Esophagus (tissue), 2 donors: ENCODE measurements at regions not wholly inside any gene's neighbourhood (a gene's known extent, or its start where the extent isn't known, plus 50 kb on each side); places are given as distances from the start of the nearest gene placed in this dataset.

Experiments
- H3K27ac ChIP-seq, 2 donors: one replicate each; pipeline ENCODE4 v1.5.1; 2013; ENCODE audit warnings: low read depth in 2 of 2, mild to moderate bottlenecking in 2 of 2, inconsistent platforms in 1 of 2, low read length in 1 of 2, moderate library complexity in 1 of 2
- H3K27me3 ChIP-seq, 2 donors: one replicate each; pipeline ENCODE4 v1.6.1; 2013; ENCODE audit warnings: low read length in 2 of 2, control low read depth in 1 of 2, mild to moderate bottlenecking in 1 of 2; ENCODE audit not compliant: insufficient read depth in 2 of 2, control insufficient read depth in 1 of 2
- H3K36me3 ChIP-seq, 2 donors: one replicate each; pipeline ENCODE4 v1.6.1; 2013; ENCODE audit warnings: low read length in 1 of 2; ENCODE audit not compliant: control insufficient read depth in 2 of 2, insufficient read depth in 2 of 2
- H3K4me1 ChIP-seq, 2 donors: one replicate each; pipeline ENCODE4 v1.6.1; 2013; ENCODE audit warnings: low read length in 1 of 2; ENCODE audit not compliant: control insufficient read depth in 2 of 2, insufficient read depth in 2 of 2
- H3K4me3 ChIP-seq, 2 donors: one replicate each; pipeline ENCODE4 v1.5.1; 2013; ENCODE audit warnings: low read length in 2 of 2, mild to moderate bottlenecking in 2 of 2, low read depth in 1 of 2, moderate library complexity in 1 of 2
- H3K9me3 ChIP-seq, 2 donors: one replicate each; pipeline ENCODE4 v1.6.1; 2013; ENCODE audit warnings: mild to moderate bottlenecking in 2 of 2, low read depth in 1 of 2, low read length in 1 of 2, moderate library complexity in 1 of 2; ENCODE audit not compliant: control insufficient read depth in 2 of 2, insufficient read depth in 1 of 2
- WGBS, 2 donors: extraction: QIAGEN DNeasy Blood & Tissue Kit; methylation state at CpG; one replicate each; pipeline ENCODE4 v1.1.7; 2013; 5-methylcytosine and 5-hydroxymethylcytosine counted together
- donor health status: healthy with polysubstance abuse.
- donor health status: Bipolar disorder and iron deficiency.

DNA sequence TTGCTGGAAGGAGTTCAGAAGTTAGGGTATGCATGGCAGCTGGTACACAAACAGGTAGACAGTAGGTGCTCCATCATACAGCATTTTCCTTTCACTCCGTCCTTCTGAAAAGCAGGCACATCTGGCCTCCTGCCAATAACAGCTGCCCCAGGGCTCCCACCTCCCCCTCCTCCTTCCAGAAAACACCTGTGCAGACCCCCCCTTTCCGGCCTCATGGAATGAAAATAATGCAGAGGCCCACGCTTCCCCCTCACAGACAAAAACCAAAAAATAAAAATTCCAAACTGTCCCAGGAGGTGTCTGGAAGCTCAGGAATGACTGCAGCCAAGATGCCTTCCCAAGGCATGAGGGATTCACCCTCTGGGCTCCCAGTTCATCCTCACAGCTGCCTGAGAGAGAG, 185.5 kb downstream of the MN1 start:
- H3K9me3 ChIP-seq: peaks cover 0 to 6% of the 10 kb centered on the region in 2 donors
- no peak overlapping the region for H3K4me3 ChIP-seq
- WGBS, 2 donors: 58 to 59% methylated on average over 3 of the region's 3 CpGs
- no peaks in the 10 kb centered on the region for H3K27me3 ChIP-seq
- no peaks in the 10 kb centered on the region for H3K36me3 ChIP-seq
- H3K27ac ChIP-seq: no peak overlapping the region
- H3K4me1 ChIP-seq: no peaks in the 10 kb centered on the region

DNA sequence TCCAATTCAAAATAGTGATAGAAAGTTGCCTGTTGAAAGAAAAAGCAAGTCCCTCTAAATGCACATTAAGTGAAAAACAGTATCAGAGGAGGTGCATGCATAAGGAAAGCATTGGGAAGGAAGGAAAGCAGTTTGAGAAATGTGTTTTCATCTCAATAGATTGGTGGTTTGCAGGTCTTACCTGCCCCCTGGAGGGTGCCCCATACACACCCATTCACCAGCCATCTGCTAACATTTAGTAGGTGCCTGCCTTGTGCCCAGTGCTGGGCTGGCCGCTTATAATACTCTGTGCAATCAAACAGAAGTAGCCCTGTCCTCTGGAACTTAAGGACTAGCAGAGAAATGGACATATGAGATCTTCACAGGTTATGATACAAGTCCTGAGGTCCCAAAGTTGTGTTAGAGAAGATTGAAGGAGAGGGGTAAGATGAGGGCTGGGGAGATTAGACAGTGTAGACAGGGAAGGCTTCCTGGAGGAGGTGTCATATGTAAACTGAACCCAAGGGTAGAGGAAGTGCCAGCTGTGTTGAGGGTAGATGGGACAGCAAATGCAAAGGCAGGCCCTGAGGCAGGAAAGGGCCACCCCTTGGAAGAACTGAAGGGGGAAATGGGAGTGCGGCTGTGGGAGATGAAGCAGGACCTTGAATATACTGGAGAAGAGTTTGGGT, 184.2 kb downstream of the MN1 start:
- no peaks in the 10 kb centered on the region for H3K4me1 ChIP-seq
- H3K9me3 ChIP-seq: peaks cover 0 to 6% of the 10 kb centered on the region in 2 donors
- WGBS, 2 donors: 45 to 48% methylated on average over 2 of the region's 2 CpGs

DNA sequence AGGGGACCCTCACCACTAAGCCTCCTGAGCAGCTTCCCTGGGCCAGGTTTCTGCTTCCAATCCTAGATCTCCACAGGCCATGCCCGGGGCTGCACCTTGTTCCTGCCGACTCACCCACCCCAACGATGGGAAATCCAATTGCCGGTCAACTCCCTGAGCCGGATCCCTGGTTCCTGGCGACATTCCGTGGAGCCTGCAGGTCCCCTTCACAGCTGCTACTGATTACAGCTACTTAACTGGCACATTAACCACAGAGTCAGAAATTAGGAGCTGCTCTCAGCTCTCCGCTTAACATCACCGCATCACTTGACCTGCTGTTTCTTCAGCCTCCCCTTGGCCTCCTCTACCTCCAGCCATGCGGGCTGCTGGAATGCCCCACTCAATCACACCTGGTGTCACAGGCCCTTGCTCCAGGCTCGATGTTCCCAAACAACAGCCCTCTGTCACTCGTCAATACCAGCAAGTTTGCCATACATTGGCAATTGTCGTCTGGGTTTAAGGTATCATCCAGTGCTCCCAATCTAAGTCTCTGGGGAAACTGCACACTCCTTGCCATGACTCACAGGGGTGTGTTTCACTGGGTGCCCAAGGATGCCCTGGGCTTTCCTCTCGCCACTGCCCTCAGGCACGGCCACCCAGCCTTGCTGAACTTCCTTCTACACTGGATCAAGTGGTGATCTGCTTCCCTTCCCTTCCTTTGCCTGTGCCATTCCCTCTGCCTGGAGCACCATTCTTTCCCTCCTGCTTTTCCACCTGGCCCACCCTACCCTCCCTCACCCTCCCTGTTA, 181.0 kb downstream of the MN1 start:
- Histone ChIP-seq H3K27ac (no peak overlapping the region), H3K4me3 (no peak overlapping the region), H3K36me3 (no peaks in the 10 kb centered on the region), H3K4me1 (no peaks in the 10 kb centered on the region), H3K27me3 (no peaks in the 10 kb centered on the region), H3K9me3 (peaks cover 0 to 2% of the 10 kb centered on the region in 2 donors)
- whole genome bisulfite sequencing, 2 donors: 81% methylated on average over 15 of the region's 15 CpGs

More for the DNA sequence above, 184.2 kb downstream of the MN1 start:
- no peaks in the 10 kb centered on the region for H3K36me3 ChIP-seq
- H3K27ac ChIP-seq: no peak overlapping the region
- no peaks in the 10 kb centered on the region for H3K27me3 ChIP-seq
- H3K4me3 ChIP-seq: no peak overlapping the region

DNA sequence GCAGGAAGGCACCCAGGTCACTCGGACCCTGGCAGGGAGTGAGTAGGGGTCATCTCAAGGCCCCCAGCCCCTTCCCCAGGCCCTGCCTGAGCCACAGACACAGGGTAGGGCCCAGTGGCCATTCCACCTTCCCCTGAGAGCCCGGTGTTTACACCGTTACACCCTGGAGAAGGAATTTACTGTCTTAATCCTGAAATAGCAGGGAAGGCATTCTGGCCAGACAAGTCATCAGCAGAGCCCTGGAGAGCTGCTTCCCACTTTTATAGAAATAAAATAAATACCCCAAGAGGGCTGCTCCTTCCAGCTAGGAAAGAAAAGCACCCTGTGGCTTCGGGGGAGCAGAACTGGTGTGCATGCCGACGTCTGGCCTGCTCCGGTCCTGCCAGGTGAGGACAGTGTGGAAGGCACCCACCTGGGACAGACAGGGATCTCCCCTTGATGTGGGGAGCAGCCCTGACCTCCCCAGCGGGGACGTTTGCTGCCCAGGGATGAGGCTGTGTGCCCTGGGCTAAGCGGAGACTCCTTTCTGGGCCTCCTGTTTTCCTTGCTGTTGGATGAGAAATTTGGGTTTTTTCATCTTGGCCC, 180.0 kb downstream of the MN1 start:
- H3K36me3 ChIP-seq: no peaks in the 10 kb centered on the region
- WGBS, 2 donors: 67 to 75% methylated on average over 10 of the region's 10 CpGs
- H3K4me1 ChIP-seq: no peaks in the 10 kb centered on the region
- H3K4me3 ChIP-seq: no peak overlapping the region
- peaks cover 0 to 2% of the 10 kb centered on the region in 2 donors for H3K9me3 ChIP-seq
- no peaks in the 10 kb centered on the region for H3K27me3 ChIP-seq
- H3K27ac ChIP-seq: no peak overlapping the region

DNA sequence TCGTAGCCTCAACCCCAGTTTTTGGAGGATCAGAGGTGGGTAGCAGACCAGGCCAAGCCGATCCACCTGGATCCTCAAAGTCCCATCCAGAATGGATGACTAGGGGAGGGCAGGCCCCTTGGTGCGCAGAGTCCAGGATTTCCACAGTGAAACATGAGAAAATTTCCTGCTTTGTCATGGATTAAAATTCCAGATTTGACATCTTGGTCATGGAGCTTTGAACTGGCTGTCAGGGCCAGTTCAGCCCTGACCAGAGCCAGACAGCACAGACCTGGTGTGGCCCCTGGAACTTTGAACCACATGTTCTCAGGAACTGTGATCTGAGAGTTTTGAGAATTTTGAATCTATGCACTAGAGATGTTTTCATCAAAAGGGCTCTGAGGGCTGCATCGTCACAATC, 177.5 kb downstream of the MN1 start:
- Histone ChIP-seq H3K4me3 (no peak overlapping the region), H3K9me3 (peaks cover 0 to 2% of the 10 kb centered on the region in 2 donors), H3K36me3 (no peaks in the 10 kb centered on the region), H3K4me1 (no peaks in the 10 kb centered on the region), H3K27ac (no peak overlapping the region), H3K27me3 (no peaks in the 10 kb centered on the region)
- WGBS, 2 donors: 89 to 92% methylated on average over 4 of the region's 4 CpGs

DNA sequence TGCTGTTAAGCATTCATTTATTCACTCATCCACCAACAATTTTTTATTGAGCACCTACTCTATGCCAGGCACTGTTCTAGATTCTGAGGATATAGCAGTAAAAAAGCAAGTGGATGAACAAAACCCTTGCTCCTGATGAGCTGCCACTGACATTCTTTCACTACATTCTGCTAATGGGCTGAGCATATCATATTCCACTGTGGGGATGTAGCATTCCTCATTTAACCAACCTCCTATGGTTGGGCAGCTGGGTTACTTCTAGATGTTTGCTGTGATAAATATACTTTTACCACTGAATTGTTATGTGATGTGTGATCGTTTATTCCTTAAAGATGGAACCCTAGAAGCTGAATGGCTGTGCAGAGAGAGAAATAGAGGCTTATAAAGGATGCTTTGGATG, 176.9 kb downstream of the MN1 start:
- Histone ChIP-seq H3K27ac (no peak overlapping the region), H3K4me1 (no peaks in the 10 kb centered on the region), H3K9me3 (peaks cover 0 to 2% of the 10 kb centered on the region in 2 donors), H3K27me3 (no peaks in the 10 kb centered on the region), H3K4me3 (no peak overlapping the region), H3K36me3 (no peaks in the 10 kb centered on the region)
- WGBS, 2 donors: 1 to 5% methylated on average over 1 of the region's 1 CpG

DNA sequence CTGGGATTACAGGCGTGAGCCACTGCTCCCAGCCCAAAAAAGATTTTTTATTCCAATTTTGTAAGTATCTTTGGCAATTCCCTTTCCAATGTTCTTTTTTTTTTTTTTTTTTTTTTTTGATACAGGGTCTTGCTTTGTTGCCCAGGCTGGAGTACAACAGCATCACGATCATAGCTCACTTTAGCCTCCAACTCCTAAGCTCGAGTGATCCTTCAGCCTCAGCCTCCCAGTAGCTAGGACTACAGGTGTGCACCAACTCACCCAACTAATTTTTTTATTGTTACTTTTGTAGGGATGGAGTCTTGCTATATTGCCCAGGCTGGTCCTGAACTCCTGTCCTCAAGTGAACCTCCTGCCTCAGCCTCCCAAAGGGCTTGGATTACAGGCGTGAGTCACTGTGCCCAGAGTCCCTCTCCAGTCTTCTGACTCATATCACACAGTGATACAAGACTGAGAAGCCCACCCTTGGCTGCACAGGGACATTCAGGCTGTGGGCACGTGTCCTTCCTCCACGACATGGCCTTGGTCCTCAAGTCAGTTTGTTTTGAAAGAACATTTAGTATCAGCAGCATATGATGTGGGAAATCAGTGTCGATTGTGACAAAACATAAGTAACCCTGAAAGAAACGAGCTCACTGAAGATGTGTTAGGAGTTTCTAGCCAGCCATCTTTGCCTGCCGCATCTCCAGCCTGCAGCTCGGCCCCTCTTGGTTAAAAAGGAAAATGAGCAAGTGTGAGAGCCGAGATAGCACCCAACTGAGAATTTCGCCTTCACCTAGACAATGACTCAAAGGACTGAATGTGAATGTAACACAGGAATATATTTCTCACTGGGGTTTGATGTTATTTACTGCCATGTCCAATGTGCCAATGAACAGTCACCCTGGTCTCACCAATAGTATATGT, 175.5 kb downstream of the MN1 start:
- no peaks in the 10 kb centered on the region for H3K27me3 ChIP-seq

DNA sequence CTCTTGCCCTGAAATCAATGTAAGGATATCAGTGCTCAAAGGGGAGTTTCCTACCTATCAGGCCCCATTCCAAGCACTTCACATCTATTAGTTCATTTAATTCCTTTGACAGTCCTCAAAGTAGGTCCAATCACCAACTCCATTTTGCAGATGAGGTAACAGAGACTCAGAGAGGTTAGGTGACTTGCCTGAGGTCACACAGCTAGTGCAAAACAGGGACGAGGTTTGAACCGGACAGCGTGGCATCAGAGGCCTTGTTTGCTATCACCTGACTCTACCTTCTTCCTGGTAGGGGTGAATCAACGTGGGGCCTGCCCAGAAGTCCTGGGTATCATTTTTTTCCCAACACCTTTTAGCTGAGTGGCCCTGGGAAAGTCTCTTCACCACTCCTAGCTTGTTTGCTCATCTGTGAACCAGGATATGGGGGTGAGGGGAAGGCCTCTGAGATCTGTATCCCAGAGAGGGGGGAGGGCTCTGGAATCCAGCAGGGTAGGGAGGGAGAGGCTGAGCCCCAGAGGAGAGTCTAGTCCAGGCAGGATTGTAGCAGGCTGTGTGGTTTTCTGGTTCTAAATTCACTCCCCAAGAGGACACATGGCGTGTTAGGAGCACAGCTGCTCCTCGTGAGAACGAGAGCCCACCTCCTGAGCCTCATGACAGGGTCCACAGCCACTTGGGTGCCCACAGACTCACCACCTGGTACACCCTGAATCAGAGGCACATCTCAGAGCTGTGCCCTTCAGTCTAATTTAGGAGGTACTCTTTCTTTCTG, 174.7 kb downstream of the MN1 start:
- 84 to 85% methylated on average over 7 of the region's 7 CpGs for WGBS, 2 donors

More for the DNA sequence above, 175.5 kb downstream of the MN1 start:
- H3K27ac ChIP-seq: no peak overlapping the region
- 85 to 88% methylated on average over 12 of the region's 12 CpGs for WGBS, 2 donors
- H3K36me3 ChIP-seq: no peaks in the 10 kb centered on the region
- H3K4me3 ChIP-seq: no peak overlapping the region
- no peaks in the 10 kb centered on the region for H3K4me1 ChIP-seq
- H3K9me3 ChIP-seq: no peaks in the 10 kb centered on the region

DNA sequence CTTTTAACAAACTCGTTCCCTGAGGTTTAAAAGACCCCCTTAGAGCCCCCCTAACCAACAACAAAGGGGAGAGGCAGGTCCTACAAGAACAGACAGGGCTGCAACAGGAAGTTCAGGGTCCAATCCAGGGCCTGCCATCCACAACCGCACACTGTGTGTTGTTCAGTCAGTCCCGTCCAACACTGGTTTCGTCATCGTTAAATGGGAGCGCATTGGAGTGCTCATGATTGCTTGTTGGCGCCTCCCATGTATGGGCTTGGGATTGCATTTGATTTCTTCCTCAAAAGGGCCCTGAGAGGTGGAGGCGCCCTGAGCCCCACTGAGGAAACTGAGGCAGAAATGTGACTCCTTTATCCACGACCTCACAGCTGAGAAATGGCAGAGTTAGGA, 174.1 kb downstream of the MN1 start:
- WGBS, 2 donors: 90 to 91% methylated on average over 9 of the region's 9 CpGs
- no peaks in the 10 kb centered on the region for H3K9me3 ChIP-seq
- H3K4me1 ChIP-seq: no peaks in the 10 kb centered on the region
- H3K36me3 ChIP-seq: no peaks in the 10 kb centered on the region
- no peak overlapping the region for H3K4me3 ChIP-seq
- no peaks in the 10 kb centered on the region for H3K27me3 ChIP-seq
- H3K27ac ChIP-seq: no peak overlapping the region

More for the DNA sequence above, 174.7 kb downstream of the MN1 start:
- Histone ChIP-seq H3K27me3 (no peaks in the 10 kb centered on the region), H3K27ac (no peak overlapping the region), H3K4me1 (no peaks in the 10 kb centered on the region), H3K9me3 (no peaks in the 10 kb centered on the region), H3K36me3 (no peaks in the 10 kb centered on the region), H3K4me3 (no peak overlapping the region)
